Ovary (tissue), 3 donors: ENCODE measurements at regions not wholly inside any gene's neighbourhood (a gene's known extent, or its start where the extent isn't known, plus 50 kb on each side); places are given as distances from the start of the nearest gene placed in this dataset.

Experiments used
- CTCF ChIP-seq, 3 donors: fragments of 450-650 bp in 2 of 3; fragments of 200-600 bp in 1 of 3; IDR thresholded peaks; one replicate each; pipeline versions ENCODE4 v1.5.1 to v1.8.0; 2016 to 2022; ENCODE audit warnings: antibody characterized with exemption in 3 of 3, mild to moderate bottlenecking in 1 of 3
- EP300 ChIP-seq: sonication (generic); formaldehyde crosslinking; IDR thresholded peaks from one replicate; pipeline ENCODE4 v1.6.1; 2017; ENCODE audit warnings: antibody characterized with exemption
- donor health status: DM: no; HTN: no; CAD: no.

DNA sequence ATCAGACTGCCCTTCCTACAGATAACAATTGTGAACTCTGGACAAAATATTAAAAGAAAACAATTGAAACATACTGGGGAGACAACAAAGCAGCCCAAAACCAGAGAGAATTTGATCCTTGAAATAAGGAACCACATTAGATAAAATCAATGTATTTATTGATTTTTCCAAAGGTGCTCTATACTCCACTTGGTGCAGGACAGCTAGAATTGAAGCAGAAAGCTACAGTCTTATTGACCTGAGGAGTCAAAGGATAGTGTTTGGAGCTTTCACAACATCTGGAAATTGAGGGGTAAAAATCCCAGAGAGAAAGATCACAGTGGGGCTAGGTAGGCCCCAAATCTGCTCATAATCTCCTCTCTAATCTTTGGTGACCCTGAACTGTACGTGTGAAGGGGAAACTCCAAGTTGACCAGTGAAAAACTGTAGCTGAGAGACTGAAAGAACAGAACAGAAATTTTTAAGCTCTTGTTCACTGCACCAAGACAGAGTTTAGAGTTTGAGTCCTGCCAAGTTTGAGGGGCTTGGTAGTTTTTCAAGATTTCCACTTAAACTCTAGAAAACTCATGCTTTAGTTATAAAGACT is 70.2 kb downstream of the SAMD9 start:
- TF ChIP-seq CTCF (IDR thresholded peaks at IDR 0.05) (no peak), EP300 (no peak)
